ENCODE measurements at regions not wholly inside any gene's neighbourhood (a gene's known extent, or its start where the extent isn't known, plus 50 kb on each side); places are given as distances from the start of the nearest gene placed in this dataset.

DNA sequence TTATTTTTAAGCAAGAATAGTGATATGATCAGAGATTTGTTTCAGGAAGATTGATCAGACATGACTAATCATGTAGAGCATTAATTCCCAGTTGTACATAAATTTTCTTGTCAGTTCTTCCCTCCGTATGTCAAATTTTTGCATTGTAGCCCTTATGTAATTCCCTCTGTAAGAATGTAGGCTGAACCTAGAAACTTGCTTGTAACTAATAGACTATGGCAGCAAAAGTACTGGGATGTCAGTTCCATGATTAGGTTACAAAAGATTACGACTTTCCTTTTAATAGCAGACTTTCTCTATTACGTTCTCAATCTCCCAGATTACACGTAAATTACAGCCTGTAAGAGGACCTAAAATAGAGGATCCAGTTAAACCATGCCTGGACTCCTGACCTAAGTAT, 79.4 kb upstream of the EPHA7 start:
- TF ChIP-seq, protein P1, sequence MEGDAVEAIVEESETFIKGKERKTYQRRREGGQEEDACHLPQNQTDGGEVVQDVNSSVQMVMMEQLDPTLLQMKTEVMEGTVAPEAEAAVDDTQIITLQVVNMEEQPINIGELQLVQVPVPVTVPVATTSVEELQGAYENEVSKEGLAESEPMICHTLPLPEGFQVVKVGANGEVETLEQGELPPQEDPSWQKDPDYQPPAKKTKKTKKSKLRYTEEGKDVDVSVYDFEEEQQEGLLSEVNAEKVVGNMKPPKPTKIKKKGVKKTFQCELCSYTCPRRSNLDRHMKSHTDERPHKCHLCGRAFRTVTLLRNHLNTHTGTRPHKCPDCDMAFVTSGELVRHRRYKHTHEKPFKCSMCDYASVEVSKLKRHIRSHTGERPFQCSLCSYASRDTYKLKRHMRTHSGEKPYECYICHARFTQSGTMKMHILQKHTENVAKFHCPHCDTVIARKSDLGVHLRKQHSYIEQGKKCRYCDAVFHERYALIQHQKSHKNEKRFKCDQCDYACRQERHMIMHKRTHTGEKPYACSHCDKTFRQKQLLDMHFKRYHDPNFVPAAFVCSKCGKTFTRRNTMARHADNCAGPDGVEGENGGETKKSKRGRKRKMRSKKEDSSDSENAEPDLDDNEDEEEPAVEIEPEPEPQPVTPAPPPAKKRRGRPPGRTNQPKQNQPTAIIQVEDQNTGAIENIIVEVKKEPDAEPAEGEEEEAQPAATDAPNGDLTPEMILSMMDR (IDR thresholded peaks at IDR 0.05) = no peak
- TF ChIP-seq EZH2phosphoT487 (IDR thresholded peaks at IDR 0.05) = no peak

Measured in neural progenitor cell (in vitro differentiated cells).